Stimulated activated CD4-positive, alpha-beta T cell treated with anti-CD3 and anti-CD28 coated beads, Interleukin-4, amount 100 ng/mL, for 24 hours (primary cell): ENCODE measurements at regions not wholly inside any gene's neighbourhood (a gene's known extent, or its start where the extent isn't known, plus 50 kb on each side); places are given as distances from the start of the nearest gene placed in this dataset.

Experiments used
- DNase-seq: peaks from one replicate; pipeline ENCODE4 v3.0.0-alpha.2; 2020

DNA sequence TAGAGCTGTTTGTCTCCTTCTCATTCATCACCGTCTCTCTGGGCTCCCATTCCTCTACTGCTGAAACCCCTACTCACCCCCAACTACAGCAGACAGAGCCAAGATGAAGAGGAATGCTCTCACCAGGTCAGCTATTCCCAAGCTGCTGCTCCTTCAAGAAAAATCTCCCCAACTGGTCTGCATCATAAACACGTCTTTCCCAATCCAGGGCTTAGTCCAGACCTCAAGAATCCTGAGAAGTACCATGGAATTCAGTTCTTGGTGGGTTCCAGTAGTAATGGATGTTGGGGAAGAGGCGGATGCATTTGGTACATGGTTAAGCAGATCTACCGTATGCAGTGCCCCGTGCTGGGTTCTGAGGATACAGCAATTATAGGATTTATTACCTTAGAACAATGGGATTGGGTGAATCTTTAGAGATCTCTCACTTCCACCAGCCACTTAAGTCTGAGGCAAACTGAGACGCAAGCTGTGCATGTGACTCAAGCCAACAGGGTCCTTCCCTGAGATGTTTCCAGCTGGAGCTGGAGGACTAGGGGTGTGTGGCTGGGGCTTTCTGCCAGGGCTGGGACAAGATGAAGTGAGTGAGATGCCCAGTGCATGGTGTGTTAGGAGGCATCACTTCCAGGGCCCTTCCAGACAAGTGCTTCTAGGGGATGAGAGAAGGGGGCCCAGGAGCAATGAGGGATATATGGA, 232.7 kb upstream of the CDH5 start:
- DNase-seq, result no peak

- no peak for DNase-seq
Observed at GRCh38 chr16:66131895-66132294, 234.6 kb upstream of the CDH5 start.

DNA sequence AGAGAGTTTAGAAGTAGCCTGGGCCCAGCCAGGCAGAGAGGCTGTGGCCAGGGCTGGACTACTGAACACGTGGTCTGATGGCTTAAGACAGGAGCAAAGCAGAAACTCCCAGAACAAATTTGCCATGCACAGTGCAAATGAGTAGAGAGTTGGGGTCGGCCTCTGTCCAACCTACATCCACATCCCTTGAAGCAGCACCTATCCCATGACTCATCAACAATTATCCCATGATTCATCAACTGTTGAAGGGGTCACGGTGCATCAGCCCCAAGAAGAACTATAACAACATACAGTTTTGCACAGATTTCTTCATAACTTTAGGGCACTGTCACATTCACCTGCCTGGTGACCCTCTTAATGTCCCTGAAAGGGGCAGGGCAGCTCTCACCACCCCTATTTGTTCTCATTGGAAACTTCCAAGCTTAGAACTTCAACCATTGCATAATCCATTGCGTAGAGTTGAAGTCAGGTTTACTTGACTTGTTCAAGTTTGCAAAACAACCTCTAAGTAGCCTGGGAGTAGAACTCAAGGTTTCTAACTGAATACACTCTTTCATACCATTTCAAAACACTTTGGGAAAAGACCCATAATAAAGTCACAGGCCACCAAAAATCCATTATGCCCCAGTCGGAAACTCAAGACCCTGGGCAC, 235.2 kb upstream of the CDH5 start:
- DNase-seq, result no peak

GRCh38 chr16:66130296-66130905, 236.1 kb upstream of the CDH5 start:
- DNase-seq, result no peak

GRCh38 chr16:66129196-66129595, 237.3 kb upstream of the CDH5 start:
- DNase-seq, result no peak

DNA sequence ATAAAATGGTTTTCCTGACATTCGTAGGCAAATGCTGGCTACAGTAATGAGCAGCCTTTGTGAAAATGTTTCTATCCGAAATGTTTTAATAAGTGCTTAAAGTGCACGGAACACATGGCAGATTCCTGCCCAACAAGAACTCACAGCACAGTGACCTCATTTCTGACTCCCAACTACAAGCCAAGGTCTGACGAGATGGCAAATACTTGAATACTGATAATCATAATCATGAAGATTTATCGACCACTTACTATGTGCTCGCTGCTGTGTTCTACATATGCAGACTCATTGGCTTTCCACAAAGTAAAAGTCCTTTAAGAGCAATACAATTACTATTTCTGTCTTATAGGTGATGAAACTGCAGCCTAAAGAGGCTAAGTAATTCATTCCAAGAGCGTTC, 238.1 kb upstream of the CDH5 start:
- DNase-seq, result no peak

DNA sequence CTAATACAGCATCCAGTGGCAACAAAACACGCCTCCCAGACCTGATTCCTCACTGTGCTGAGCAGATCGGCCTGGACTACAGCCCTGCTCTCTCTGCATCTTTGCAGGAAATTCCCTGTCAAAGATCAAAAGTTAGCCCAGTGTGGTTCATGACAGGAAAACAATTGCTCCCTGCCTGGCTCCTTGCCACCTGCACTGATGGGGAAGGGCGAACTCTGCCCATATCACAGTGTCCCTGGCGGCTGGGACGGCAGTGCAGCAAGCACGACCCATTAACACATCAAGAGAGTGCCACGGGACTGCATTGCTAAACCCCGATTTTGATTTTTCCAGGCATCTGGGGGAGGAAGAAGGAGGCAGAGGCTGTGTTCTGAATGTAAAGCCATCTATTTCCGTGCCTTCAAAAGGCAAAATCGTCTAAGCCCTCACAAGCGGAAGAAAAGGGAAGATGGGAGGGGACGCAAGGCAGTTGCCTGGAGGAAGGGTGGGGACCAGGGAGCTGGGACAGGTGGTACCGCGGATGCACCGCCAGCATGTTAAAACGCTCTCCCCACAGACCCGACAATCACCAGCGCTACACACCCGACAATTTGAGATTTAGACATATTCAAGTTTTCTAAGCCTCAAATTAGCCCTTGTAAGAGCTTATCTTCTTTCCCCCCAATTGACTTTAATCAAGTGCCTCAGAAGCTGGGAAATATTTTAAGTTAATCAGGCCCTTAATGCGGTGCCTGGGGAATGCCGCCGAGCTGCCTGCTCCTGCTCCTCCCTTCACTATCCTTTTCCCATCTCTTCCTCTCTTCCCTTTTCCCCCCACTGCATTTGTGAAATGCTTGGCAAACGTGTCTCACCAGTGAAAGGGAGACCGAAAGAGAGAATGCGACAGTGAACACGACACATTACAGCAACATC, 238.8 kb upstream of the CDH5 start:
- DNase-seq, result no peak

DNA sequence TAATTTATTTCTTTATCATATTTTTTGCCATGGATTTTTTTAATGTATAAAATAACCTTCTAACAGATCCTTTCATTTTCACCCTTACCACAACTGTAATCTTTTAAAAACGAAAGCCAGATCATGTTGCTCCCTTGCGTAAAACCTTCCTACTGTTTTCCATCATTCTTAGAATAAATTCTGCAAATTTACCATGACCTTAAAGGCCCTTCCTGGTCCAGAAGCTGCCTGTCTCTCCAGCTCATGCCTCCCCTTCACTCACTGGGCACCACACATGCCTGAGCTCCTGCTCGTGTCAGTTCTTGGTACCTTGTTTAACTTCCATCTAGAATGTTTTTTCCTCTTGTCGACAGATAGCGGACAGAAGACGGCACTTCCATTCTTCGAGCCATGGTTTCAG, 245.0 kb upstream of the CDH5 start:
- DNase-seq, result no peak

DNA sequence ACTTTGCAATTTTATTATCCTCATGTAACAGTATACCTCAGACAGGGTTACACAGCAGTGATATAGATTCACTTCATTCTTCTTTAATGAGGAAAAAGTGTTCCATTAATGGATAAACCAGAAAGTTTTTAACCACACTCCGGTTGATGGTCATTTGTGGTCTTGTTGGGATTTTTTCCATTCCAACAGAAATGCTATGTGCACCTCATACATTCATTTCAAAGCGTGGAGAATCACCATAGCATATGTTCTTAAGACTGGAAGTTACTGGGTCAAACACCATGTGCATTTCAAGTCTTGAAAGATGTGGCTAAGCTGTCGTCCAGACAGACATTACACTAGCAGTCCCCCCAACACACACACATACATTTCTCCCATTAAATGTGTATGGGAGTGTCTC, 245.8 kb upstream of the CDH5 start:
- DNase-seq, result no peak

GRCh38 chr16:66116163-66117002, 250.1 kb upstream of the CDH5 start:
- no peak for DNase-seq

GRCh38 chr16:66115373-66115772, 251.1 kb upstream of the CDH5 start:
- DNase-seq, result no peak

DNA sequence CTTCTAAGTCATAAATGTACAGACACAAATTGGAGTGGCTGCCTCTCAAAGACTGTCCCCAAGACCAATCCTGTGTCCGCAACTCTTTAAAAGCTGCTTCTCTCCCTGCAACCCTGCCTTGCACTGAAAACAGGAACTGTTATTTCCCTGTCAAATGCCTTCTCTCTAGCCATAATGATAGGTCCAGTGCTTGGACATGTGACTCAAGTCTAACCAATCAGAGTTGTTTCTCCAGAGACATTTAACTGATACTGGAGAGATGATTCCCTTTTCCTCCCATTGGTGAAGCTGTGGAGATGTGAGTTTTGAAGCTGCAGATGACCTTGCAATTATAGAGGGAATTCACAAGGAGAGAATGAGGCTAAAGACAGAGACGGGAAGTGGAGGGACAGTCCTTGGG, 253.3 kb upstream of the CDH5 start:
- DNase-seq, result no peak

GRCh38 chr16:66109677-66110076, 256.8 kb upstream of the CDH5 start:
- no peak for DNase-seq

DNA sequence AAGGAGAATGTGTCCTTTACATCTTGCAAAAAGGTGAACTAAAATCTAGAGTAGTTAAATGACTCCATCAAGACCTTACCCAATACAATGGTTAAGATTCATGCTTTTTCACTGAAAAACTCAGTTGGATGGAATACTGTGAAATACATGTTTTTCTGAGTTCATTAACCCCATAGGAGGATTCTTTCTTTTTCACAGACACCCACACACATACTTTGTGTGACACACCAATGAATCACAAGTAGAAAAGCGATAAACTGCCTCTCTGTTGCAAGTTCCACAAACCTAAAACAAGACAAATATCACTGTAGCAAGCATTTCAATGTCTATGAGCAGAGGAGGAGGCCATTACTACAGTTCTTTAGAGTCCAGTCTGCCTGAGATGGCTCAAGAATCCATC, 258.8 kb upstream of the CDH5 start:
- DNase-seq, result no peak

- no peak for DNase-seq
Observed at GRCh38 chr16:66103211-66103610, 263.3 kb upstream of the CDH5 start.

- no peak for DNase-seq
Observed at GRCh38 chr16:66099306-66099705, 267.2 kb upstream of the CDH5 start.

GRCh38 chr16:66097751-66098150, 268.7 kb upstream of the CDH5 start:
- DNase-seq, result no peak

GRCh38 chr16:66095676-66096075, 270.8 kb upstream of the CDH5 start:
- no peak for DNase-seq

GRCh38 chr16:66093191-66093590, 273.3 kb upstream of the CDH5 start:
- DNase-seq, result no peak

GRCh38 chr16:66091471-66091891, 275.0 kb upstream of the CDH5 start:
- no peak for DNase-seq

GRCh38 chr16:66088681-66089080, 277.8 kb upstream of the CDH5 start:
- DNase-seq, result no peak

- no peak for DNase-seq
Observed at GRCh38 chr16:66087308-66087707, 279.2 kb upstream of the CDH5 start.
